Transverse colon (tissue), 4 donors: ENCODE measurements at regions not wholly inside any gene's neighbourhood (a gene's known extent, or its start where the extent isn't known, plus 50 kb on each side); places are given as distances from the start of the nearest gene placed in this dataset.

Experiments
- DNase-seq: peaks from one replicate; pipeline ENCODE4 v3.0.0-alpha.2; 2019
- H3K27ac ChIP-seq, 4 donors: fragments of 200-600 bp; sonication (generic); 2 replicates each; pipeline ENCODE4 v1.5.1; 2016 to 2018; ENCODE audit warnings: inconsistent platforms in 4 of 4
- H3K27me3 ChIP-seq: fragments of 200-600 bp; sonication (generic); 2 replicates; pipeline ENCODE4 v1.5.1; 2017; ENCODE audit warnings: inconsistent platforms
- H3K36me3 ChIP-seq, 4 donors: fragments of 200-600 bp; sonication (generic); 2 replicates each; pipeline ENCODE4 v1.5.1; 2017 to 2019; ENCODE audit warnings: inconsistent platforms in 4 of 4
- H3K4me1 ChIP-seq, 4 donors: fragments of 200-600 bp; sonication (generic); 2 replicates each; pipeline ENCODE4 v1.5.1; 2017 to 2020; ENCODE audit warnings: inconsistent platforms in 4 of 4
- H3K4me3 ChIP-seq, 4 donors: fragments of 200-600 bp; sonication (generic); 1 replicate in 1 of 4; 2 replicates in 3 of 4; pipeline versions ENCODE4 v1.5.1 to v1.6.1; 2017 to 2019; ENCODE audit warnings: inconsistent platforms in 4 of 4
- H3K9me3 ChIP-seq, 2 donors: fragments of 200-600 bp; sonication (generic); 2 replicates each; pipeline ENCODE4 v1.5.1; 2017 to 2019; ENCODE audit warnings: inconsistent platforms in 2 of 2
- EP300 ChIP-seq: sonication (generic); formaldehyde crosslinking; IDR thresholded peaks from one replicate; pipeline ENCODE4 v1.6.1; 2017; ENCODE audit warnings: antibody characterized with exemption, low read depth
- POLR2A ChIP-seq: fragments of 450-650 bp; IDR thresholded peaks from one replicate; pipeline ENCODE4 v1.6.1; 2016; ENCODE audit warnings: antibody characterized with exemption, mild to moderate bottlenecking, moderate library complexity
- POLR2AphosphoS5 ChIP-seq, 3 donors: sonication (generic); formaldehyde crosslinking; IDR thresholded peaks; one replicate each; pipeline ENCODE4 v1.6.1; 2016; ENCODE audit warnings: antibody characterized with exemption in 3 of 3
- WGBS, 2 donors: methylation state at CpG; one replicate each; pipeline ENCODE4 v1.1.5; 2018; ENCODE audit warnings: low coverage in 1 of 2; 5-methylcytosine and 5-hydroxymethylcytosine counted together
- in situ Hi-C, 4 donors: fragments of 200-750 bp; cut with MboI; loops; one replicate each; pipeline versions ENCODE4 v1.15.0 to v1.15.1; 2017; ENCODE audit warnings: low sequenced_read_pairs in 3 of 4, low pct_ligation_motif_present in 1 of 4, low pct_unique_long_range_greater_than_20kb in 1 of 4
- intact Hi-C: fragments of 100-400 bp; cut with DNase I; formaldehyde crosslinking; loops from one replicate; pipeline ENCODE4 v1.15.1; 2023; ENCODE audit warnings: low total_unique reads
- TF ChIP-seq, protein P1 (sequence below), 5 experiments: fragments of 200-600 bp in 3 of 5; fragments of 450-650 bp in 2 of 5; sonication (generic) in 3 of 5; IDR thresholded peaks; 1 replicate in 2 of 5; 2 replicates in 3 of 5; pipeline ENCODE4 v1.5.1; 2016 to 2017; ENCODE audit warnings: antibody characterized with exemption in 5 of 5, inconsistent platforms in 3 of 5, mild to moderate bottlenecking in 2 of 5, moderate library complexity in 1 of 5

DNA sequence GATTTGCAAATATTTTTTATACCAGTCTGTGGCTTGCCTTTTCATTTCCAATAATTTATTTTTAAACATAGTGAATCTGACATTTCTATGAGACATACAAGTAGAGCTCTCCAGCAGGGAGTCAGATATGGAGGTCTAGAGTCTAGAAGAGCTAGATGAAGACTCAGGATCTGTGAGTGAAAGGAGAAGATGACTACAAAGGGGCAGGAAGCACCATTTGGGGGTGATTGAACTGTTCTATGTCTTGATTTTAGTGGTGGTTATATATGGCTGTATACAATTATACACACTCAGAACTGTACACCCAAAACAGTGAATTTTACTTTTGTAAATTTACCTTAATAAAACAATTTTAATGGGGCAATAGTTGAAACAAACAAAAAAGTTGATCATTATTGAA lies 127.9 kb upstream of the BACH2 start:
- no peak for TF ChIP-seq POLR2A
- no peak for TF ChIP-seq EP300
- no peak for TF ChIP-seq POLR2AphosphoS5 (IDR thresholded peaks at IDR 0.05)
- TF ChIP-seq, protein P1, sequence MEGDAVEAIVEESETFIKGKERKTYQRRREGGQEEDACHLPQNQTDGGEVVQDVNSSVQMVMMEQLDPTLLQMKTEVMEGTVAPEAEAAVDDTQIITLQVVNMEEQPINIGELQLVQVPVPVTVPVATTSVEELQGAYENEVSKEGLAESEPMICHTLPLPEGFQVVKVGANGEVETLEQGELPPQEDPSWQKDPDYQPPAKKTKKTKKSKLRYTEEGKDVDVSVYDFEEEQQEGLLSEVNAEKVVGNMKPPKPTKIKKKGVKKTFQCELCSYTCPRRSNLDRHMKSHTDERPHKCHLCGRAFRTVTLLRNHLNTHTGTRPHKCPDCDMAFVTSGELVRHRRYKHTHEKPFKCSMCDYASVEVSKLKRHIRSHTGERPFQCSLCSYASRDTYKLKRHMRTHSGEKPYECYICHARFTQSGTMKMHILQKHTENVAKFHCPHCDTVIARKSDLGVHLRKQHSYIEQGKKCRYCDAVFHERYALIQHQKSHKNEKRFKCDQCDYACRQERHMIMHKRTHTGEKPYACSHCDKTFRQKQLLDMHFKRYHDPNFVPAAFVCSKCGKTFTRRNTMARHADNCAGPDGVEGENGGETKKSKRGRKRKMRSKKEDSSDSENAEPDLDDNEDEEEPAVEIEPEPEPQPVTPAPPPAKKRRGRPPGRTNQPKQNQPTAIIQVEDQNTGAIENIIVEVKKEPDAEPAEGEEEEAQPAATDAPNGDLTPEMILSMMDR (IDR thresholded peaks at IDR 0.05): no peak
- Histone ChIP-seq H3K4me1 (no peaks in the 10 kb centered on the region), H3K9me3 (peaks cover 2 to 8% of the 10 kb centered on the region in 2 donors), H3K27me3 (no peaks in the 10 kb centered on the region), H3K4me3 (no peak overlapping the region), H3K36me3 (no peaks in the 10 kb centered on the region), H3K27ac (no peak overlapping the region)
- no peak for DNase-seq
- in situ Hi-C loops (no loop called here), intact Hi-C loops (no loop called here)

- in situ Hi-C loops: no loop called here
Measured at GRCh38 chr6:90421666-90422065, 125.0 kb upstream of the BACH2 start.

GRCh38 chr6:90420500-90420899 lies 123.9 kb upstream of the BACH2 start:
- Histone ChIP-seq H3K36me3 (no peaks in the 10 kb centered on the region), H3K4me3 (no peak overlapping the region), H3K9me3 (no peaks in the 10 kb centered on the region), H3K4me1 (no peaks in the 10 kb centered on the region), H3K27ac (no peak overlapping the region), H3K27me3 (no peaks in the 10 kb centered on the region)
- intact Hi-C loops (no loop called here), in situ Hi-C loops (no loop called here)
- TF ChIP-seq POLR2AphosphoS5 (IDR thresholded peaks at IDR 0.05): no peak
- TF ChIP-seq, protein P1 (IDR thresholded peaks at IDR 0.05): no peak
- TF ChIP-seq POLR2A: no peak
- no peak for TF ChIP-seq EP300
- 92 to 96% methylated on average over 6 of the region's 6 CpGs for WGBS, 2 donors
- DNase-seq: no peak

More at GRCh38 chr6:90421666-90422065, 125.0 kb upstream of the BACH2 start:
- Histone ChIP-seq H3K27me3 (no peaks in the 10 kb centered on the region), H3K36me3 (no peaks in the 10 kb centered on the region), H3K27ac (no peak overlapping the region), H3K9me3 (no peaks in the 10 kb centered on the region), H3K4me3 (no peak overlapping the region), H3K4me1 (no peaks in the 10 kb centered on the region)
- no peak for DNase-seq
- intact Hi-C loops: no loop called here
- TF ChIP-seq POLR2AphosphoS5 (IDR thresholded peaks at IDR 0.05): no peak
- TF ChIP-seq EP300: no peak
- TF ChIP-seq POLR2A: no peak
- TF ChIP-seq, protein P1 (IDR thresholded peaks at IDR 0.05): no peak
- WGBS, 2 donors: 87 to 100% methylated on average over 1 of the region's 1 CpG

- intact Hi-C loops (no loop called here), in situ Hi-C loops (no loop called here)
- Histone ChIP-seq H3K27ac (no peak overlapping the region), H3K4me1 (peaks cover 0 to 7% (median 0%) of the 10 kb centered on the region in 4 donors), H3K4me3 (no peak overlapping the region), H3K27me3 (no peaks in the 10 kb centered on the region), H3K9me3 (no peaks in the 10 kb centered on the region), H3K36me3 (no peaks in the 10 kb centered on the region)
- WGBS, 2 donors: 95% methylated on average over 1 of the region's 1 CpG; no CpG with 5 or more reads in 1 of the 2 donors
- TF ChIP-seq POLR2A (no peak), POLR2AphosphoS5 (IDR thresholded peaks at IDR 0.05) (no peak), EP300 (no peak)
- TF ChIP-seq, protein P1 (IDR thresholded peaks at IDR 0.05): no peak
- DNase-seq: no peak
Measured at GRCh38 chr6:90417385-90417784, 120.7 kb upstream of the BACH2 start.
